ENCODE measurements at regions not wholly inside any gene's neighbourhood (a gene's known extent, or its start where the extent isn't known, plus 50 kb on each side); places are given as distances from the start of the nearest gene placed in this dataset.

DNA sequence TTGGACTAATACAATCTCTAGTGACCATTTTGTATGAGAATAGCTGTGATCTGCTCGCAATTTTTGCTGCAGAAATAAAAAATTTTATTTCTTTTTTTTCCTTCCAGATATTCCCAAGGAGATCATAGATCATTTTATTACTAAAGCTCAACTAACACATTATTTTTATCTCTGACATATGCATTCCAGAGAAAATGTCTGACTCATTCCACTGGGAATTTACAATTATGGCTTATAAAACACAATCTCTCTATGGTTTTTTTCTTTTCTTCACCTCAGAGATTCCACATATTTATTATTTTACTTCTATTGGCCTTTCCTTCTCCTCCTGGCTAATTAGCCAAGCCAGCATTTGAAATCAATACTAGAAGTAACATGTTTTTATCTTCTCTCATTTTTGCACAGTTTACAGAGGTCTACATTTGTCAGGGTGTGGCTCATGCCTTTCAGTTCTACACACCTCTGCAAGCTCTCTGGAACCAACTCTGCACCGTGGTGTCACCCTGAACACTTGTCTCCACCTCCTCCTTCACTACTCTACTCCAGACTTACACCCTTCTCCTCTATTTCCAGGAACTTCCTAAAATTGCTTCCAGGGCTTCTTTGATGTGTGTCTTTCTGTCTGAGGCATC is 59.8 kb upstream of the GPM6A start:
- no peak for DNase-seq

DNA sequence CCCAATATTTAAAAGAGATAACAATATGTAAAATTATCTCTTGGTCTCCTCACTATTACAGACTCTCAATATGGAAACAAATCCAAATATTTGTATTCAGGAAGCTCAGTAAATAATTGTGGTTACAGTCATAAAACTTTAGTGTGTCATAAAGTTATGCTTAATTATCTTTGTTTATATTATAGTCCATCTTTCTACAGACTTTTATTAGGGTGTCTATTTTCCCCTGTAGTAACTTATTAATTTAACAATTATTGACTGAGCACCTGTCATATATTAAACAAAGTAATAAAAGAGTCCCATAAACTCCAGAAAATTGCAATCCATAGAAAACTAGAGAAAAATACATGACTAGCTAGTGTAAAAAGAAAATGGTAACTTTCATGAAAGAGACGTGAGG is 61.6 kb upstream of the GPM6A start:
- DNase-seq = no peak

DNA sequence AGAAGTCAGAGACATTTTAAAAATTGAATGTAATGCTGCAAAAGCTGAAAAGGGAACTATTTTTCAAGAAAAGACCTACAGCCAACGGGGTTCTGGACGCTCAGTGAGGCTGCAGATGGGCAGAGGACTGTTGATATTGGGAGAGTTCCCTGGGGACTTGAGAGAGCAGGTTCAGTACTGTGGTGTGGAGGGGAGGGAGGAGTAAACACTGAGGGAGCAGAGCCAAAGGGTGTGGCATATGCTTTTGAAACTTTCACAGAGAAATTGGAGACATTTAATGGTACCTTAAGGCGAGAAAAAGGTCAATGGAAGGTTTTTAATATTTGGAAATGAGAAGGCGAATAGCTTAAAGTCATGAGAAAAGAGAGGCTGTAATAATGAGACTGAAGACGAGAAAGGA is 62.2 kb upstream of the GPM6A start:
- DNase-seq = no peak

DNA sequence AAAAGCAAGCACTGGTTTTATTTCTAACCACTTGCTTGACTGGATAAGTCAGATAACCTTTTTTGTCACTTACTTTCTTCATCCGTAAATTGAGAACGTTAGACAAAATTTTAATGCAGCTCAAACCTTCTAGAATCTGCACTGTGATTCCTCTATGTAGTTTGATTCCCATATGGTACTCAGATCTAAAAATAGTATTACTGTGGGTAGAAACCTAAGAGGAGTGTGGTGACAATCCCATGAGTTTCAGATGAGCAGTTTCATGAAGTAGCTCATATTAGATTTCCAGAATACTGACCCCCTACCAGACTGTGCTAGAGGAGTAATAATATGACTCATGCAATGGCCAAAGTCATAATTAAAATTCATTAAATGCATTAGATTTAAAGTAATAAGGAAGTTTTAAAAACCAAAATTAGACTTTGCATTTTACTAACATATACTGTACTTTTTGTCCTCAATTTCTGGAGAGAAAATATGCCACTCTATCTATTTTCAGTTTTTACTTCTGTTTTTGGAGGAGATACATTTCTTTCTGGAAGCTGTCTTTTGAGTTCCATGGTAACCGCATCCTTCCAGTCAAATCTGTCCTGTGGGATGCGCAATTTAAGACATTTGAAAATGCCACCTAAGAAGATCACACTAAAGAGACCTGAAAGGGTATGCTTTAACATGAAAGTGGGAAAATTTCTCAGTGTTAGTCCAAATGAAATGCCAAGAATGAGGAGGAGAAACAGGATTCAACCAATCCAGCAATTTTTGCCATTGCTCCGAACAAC is 64.1 kb upstream of the GPM6A start:
- no peak for DNase-seq

DNA sequence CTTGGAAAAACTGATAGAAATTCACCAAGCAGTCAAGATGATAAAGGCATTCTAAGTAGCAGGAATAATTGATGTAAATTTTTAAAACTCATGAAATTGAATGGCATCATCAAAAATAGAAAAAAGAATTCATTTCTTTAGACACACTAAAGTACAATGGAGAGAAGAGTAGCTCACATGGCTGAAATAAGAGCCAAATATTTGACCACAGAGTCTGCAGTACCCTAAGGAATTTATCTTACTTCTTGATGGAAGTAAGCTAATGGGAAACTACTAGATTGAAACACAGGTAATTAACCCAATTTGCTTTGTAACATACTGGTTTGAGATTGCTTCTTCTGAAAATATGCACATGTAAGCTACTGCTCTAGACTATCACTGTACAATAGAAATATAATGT is 70.8 kb upstream of the GPM6A start:
- DNase-seq = no peak

DNA sequence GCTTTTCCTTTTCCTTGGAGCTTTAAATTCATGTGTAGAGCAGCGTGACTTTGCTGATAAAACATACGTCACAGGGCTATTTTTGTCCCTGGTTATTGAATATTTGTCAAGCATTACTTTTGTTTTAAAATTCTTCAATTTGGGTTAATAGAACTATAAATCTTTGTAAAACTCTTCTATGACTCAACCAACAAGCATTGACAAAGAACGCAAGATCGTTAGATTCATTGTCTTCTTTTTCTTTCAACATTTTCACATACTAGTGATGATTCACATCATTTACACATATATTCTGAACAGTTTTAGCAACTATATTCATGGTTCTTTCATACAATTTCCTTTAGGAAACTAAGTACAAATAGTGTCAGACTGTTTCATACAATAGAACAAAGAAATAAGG is 72.0 kb upstream of the GPM6A start:
- DNase-seq = no peak

DNA sequence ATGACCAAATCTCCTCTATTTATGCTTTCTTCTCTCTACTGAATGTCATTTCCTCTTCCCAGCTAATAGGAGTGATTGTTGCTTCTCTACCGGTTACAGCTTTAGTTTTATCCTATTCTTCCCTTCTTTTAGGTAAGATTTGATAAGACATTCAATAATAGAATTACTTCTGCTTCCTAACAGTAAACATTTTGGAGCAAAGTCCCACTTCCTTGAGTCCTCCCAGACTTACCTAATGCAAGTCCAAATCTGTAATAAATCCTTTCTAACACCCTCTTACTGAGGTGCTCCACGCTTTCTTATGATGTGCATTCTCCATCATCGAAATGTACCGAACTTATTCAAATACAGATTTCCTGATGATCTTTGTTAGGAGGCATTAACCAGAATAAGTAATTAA is 79.2 kb upstream of the GPM6A start:
- no peak for DNase-seq

DNA sequence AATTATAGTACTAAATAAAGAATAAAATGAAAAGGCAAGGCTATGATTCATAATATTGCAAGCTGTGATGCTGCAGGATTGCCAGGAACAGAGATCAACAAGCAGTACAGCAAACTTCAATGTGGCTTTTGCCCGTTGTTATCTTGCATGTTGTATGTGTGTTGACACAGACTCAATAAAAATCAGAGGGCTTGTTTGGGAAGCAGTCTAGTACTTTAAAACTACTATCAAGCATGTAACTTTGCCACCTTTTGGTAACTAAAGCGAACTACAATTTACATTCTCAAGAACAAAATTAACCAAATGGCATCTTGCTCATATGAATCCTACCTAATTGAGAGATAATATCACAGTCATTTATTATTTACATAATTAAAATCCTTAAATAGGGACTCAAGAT is 79.8 kb upstream of the GPM6A start:
- DNase-seq = no peak

DNA sequence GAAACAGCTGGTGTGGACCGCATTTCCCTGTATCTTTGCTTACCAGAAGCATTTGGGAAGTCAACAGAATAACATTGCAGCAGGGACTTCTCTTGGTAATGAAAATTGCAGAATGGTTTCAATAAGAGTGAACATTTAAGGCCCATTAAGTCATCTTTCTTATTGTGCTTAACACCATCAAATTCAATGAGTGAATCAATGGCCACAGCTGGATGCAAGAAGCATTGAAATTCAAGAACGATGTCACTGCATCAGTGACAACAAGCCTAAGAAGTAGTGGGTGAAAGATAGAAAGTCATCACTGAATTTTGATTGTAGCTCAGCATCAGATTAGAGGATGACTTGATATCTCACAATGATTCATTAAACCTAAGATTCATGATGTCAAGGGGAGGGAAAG is 93.9 kb upstream of the GPM6A start:
- DNase-seq = no peak

DNA sequence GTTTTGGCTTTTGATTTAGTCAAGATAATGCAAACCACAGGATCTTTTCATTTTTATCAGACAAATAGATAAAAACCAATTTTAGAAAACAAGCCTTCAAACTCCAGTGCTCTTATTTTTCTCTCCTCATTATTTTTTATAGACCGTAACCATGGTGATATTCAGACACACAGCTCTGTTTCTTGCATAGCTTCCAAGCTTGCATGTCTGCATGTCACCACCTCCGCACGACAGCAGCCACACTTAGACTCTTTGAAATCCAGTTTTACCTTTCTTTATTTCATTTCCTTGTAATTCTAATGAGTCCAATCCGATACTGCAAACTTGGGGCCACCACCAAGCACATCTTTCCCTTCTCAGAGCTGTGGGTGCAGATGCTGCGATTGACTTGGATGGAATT is 94.3 kb upstream of the GPM6A start:
- DNase-seq = no peak

DNA sequence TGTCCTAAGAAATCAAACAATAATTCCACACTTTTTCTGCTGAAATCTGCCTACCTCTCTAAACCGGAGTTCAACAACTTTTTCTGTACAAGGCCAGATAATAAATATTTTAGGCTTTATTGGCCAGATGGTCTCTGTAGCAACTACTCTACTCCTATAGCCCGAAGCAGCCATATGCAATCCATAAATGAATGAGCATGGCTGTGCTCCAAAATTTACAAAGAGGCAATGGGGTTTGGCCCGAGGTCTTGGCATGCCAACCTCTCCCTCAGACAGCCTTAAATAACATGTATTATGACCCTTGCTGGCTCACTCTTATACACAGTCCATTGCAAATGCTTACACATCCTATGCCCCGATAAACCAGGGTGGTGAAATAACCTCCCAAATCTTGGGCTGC is 98.6 kb upstream of the GPM6A start:
- DNase-seq = no peak

DNA sequence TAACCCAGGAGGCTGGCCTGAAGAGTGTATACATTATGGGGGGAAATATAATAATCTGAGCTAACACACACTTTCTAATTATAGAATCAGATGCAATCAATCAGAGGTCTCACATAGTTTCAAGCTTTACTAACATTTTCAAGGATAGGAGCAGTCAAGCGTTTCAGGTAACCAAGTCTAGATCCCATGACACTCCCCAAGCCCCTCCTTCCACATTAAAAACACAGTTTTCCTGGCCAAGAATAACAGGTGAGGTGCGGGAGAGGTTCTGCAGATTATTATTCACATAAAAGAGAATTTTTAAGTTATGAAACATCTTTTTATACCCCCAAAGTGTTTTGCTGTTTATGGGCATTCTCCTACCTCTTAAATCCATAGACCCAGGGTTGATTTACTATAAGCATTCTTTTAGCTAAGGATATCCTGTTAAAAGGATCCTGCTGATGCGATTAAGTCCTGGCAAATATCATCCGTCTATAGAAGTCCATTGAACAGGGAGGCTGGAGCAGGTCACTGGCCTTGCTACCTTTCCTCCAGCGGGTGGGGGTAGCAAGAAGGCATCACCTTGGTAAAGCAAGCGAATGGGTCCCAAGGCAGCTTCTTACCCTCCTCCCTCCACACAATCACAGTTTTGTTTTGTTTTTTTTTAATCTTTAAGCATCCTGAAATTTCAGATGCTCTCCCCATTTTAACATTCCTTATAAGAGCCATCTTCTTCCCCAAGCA is 104.7 kb upstream of the GPM6A start:
- DNase-seq = no peak

DNA sequence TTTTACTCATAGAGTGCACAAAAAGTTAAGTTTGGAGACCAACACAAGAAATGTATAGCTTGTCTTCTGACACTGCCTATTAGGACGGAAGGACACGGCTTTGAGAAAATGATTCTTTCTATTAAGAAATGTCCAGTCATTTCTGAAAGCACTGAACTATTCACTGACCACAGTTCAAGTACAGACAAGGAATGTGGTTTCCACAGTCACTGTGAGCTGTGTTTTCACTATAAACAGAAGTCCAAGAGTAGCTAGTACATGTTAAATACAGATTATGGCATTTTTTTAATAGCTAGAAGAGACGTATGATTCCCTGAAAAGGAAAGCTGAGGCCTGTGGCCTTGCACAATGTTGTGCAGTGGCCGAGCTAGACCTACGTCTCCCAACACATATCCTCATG is 115.1 kb upstream of the GPM6A start:
- DNase-seq = no peak

DNA sequence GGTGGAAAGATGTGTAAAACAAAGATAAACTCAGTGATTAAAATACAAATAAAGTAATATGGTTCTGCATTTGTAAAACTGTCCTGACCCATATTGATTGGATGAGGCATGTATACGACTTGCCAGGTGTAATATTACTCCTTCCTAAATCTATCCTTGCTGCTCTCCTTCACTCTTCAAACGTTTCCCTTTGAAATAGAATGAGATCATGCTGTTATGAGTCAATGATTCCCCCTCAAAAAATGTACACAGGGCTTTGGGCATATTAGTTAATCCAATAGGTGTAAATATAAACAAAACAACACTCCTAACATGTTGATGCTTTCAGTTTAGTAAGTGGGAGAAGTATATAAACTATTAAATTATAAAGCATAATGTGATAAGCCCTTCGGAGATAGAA is 117.4 kb upstream of the GPM6A start:
- DNase-seq = no peak

DNA sequence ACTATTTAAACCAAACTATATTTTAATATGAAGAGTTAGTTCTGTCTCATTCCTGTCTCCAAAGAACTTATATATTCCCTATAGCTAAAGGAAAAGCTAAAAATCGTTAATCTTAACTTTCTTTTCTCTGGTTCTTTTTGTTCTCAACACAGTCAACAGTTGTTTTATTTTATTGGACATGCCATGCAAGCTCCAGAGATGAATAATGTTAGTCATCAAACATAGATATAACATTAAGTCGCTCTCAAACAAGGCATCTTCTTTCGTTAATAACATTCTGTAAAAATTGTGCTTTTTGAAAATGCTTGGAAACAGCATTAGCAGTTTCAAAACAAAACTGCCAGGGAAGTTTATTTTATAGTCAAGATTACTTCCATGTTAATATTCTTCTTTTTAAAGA is 117.9 kb upstream of the GPM6A start:
- no peak for DNase-seq

DNA sequence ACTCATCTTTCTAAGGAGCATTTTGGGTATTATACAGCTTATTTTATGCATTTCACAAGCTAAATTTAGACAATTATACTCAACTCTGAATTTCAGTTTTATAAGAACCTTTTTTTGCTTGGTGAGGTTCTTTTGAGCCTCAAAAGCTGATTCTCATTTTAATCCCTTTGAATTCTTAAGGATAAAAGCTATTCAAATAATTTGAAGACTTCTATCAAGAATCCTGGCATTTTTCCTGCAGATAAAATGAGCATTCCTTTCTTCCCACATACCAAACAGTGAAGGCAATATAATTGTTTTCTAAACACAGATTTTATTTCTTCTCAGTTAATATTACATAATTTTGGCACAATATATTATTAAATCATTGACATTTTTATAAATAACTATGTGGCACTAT is 118.4 kb upstream of the GPM6A start:
- DNase-seq = no peak

DNA sequence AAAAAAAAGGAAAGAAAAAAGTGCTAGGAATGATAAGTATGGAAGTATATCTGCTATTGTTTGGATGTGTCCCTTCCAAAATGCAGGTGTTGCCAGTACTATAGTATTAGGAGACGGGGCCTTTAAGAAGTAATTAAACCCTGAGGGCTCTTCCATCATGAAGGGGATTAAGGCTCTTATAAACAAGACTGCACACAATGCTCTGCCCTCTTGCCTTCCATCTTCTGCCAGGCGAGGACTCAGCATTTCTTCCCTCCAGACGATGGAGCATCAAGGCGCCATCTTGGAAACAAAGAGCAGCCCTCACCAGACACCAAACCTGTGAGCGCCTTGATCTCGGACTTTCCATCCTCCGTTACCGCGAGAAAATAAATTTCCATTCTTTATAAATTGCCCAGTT is 120.1 kb upstream of the GPM6A start:
- no peak for DNase-seq

DNA sequence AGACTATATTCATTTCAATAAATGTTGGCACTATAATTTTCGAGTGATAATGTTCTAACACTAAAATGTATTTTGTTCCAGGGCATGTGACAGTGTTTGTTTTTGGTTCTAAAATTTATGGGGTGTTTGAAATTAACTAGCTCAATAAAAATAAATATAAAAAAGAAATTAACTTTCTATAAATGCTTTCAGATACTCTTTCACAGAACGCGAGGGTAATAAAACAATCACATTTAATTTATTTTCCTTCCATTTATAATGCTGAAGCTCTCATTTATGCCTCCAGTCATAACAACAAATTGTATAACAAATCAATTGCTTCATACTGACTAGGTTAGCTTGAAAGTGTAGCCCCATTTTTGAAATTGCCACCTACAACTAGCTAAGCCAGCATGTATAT is 122.4 kb upstream of the GPM6A start:
- DNase-seq = no peak

DNA sequence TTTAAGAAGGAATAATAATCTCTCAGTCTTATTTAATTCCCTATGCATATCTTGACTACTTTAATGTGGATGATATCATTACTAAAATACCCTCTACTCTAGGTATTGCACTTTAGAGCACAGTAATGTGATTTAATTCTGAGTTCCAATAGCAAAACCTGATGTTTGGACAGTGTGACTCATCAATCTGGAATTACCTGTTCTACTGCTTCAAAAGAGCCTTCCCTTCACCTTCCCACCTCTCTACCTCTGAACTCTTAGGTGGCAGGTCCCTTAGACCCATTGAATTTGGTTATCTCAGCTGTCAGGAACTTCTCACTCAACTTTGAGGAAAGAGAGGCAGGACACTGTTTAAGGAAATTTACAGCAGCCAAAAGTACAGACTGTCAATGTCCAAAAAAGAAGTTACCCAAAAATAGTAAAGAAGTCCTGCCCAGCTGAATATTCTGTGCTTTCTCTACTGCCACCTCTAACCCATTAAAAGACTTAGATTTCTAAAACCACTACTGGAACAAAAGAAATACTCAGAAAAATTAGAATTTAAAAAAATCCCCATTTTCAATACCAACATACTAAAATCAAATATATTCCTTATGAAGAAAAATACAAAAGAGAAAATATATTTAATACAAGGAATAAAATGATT is 123.1 kb upstream of the GPM6A start:
- DNase-seq = no peak

DNA sequence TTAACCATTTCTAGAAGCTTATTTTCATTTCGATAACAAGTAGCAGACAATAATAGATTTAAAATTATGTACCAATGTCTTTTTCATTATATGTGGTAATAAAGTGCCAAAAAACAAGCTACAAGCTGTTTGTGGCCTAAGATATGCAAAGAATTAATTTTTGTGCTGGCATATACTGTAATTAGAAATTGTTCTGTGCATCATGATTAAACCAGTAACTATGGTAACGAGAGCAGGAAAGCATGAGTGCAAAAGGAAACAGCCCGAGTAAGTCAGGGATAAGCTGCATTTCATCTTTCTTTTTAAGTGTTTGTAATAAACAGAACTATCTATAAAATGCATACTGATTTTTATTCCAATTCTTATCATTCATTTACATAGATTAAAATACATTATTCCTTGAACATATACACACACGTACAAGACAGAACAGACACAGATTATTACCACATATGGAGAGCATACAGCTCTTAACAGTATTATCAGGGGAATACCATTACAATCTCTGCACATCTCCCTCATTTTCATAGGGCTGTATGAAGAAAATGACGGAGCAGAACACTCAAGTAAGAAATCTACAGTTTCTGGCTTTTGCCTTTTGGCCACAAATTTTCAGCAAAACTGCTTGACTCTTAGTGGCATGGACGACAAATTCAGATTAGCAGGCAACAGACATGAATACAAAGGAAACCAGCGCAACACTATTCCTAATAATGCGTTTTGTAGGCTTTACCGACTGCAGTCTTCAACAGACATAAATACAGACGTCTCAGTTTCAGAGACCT is 121.3 kb upstream of the WDR17 start:
- DNase-seq = no peak

DNA sequence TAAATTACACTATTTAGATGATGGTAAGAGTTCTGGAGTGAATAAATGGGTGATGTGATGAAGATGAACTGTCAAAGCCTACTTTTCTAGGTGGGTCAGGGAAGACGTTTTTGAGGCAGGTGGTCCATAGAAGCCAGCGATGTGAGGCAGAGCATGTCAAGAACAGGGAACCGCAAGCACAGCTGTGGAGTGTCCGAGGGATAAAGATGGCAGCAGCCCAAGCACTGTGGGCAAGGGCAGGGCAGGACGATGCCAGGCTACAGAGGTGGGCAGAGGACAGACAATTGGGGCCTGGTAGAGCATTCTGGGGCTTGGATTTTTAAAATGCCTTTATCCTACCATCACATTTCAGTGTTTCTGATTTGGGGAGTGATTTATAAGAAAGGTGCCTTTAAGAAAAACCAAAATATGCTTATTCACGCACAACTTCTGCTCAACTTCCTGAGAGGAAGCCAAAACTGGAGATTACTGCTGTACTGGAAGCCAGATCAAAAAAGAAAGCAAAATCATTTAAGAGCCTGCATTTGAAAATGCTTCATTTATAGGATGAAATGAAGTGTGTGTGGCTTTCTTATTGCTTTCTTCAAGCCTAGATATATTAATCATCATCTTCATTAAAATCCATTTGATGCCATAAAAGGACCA is 119.0 kb upstream of the WDR17 start:
- no peak for DNase-seq

DNA sequence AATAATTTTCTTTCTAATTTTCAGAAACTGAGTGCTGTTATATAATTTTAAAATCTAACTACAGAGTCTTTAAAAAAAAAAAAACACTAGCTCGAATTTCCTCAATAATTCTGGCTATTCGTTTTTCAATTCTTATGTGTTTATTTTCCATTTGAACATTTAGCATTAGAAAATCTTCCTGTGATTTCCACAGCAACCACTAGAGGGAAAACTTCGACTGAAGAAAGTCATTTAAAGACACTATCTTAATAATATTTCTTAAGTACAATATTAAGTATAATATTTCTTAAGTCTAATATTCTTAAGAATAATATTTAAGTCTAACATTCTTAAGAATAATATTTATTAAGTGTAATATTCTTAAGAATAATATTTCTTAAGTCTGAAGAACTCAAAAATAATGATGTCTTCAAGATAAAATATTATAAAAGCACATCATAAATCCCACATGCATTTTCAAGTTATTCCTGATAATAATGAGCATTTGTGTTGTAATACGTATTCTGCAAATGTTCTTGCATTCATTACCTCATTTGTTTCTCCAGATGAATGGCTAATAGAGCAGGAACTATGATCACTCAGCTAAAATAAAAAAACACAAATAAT is 118.4 kb upstream of the WDR17 start:
- DNase-seq = no peak
